Kidney epithelial cell (primary cell): ENCODE measurements at regions not wholly inside any gene's neighbourhood (a gene's known extent, or its start where the extent isn't known, plus 50 kb on each side); places are given as distances from the start of the nearest gene placed in this dataset.

Experiments
- DNase-seq: peaks from one replicate; pipeline ENCODE4 v3.0.0-alpha.2; 2010; ENCODE audit warnings: low read depth
- H3K27me3 ChIP-seq: 2 replicates; pipeline ENCODE4 v1.6.0; 2011; ENCODE audit warnings: low read length; ENCODE audit not compliant: control insufficient read depth, insufficient read depth
- H3K36me3 ChIP-seq: 2 replicates; pipeline ENCODE4 v1.5.1; 2011; ENCODE audit warnings: low read length; ENCODE audit not compliant: control insufficient read depth, insufficient read depth
- H3K4me3 ChIP-seq: 2 replicates; pipeline ENCODE4 v1.5.1; 2011; ENCODE audit warnings: low read depth, mild to moderate bottlenecking, control low read depth, low read length
- CTCF ChIP-seq: IDR thresholded peaks from 2 replicates; pipeline ENCODE4 v1.5.1; 2011; ENCODE audit warnings: mild to moderate bottlenecking, moderate library complexity, low read length, control low read depth, inconsistent platforms; ENCODE audit not compliant: insufficient read depth, poor library complexity, severe bottlenecking

- Histone ChIP-seq H3K4me3 (no peak overlapping the region), H3K36me3 (no peaks in the 10 kb centered on the region), H3K27me3 (no peaks in the 10 kb centered on the region)
- DNase-seq = no peak
- no peak for TF ChIP-seq CTCF
These were observed 168.3 kb upstream of the FAT1 start for GRCh38 chr4:186891859-186892486.

DNA sequence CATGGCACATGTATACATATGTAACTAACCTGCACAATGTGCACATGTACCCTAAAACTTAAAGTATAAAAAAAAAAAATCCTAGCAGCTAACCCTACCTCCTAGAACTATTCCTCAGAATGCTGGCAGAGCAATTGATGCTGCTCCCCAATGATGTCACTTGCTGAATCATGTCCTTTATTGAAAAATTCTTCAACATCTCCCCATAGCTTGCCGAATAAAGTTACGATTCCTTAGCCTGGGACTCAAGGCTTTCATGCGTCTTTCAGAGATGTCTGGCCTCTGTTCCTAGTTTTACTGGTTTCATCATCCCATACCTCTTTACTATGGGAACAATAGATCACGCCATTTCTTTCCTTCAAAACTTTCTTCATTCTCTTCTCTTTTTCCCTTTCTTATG, 174.7 kb upstream of the FAT1 start:
- no peak overlapping the region for H3K4me3 ChIP-seq
- DNase-seq = no peak
- H3K27me3 ChIP-seq = no peaks in the 10 kb centered on the region
- no peak for TF ChIP-seq CTCF
- no peaks in the 10 kb centered on the region for H3K36me3 ChIP-seq

GRCh38 chr4:186900232-186900900, 176.7 kb upstream of the FAT1 start:
- DNase-seq = peak; percentile 53
- Histone ChIP-seq H3K27me3 (no peaks in the 10 kb centered on the region), H3K36me3 (no peaks in the 10 kb centered on the region), H3K4me3 (no peak overlapping the region)
- no peak for TF ChIP-seq CTCF

GRCh38 chr4:186900984-186901383, 177.3 kb upstream of the FAT1 start:
- no peak for DNase-seq

GRCh38 chr4:186901850-186902249, 178.2 kb upstream of the FAT1 start:
- H3K4me3 ChIP-seq = no peak overlapping the region
- H3K27me3 ChIP-seq = no peaks in the 10 kb centered on the region
- H3K36me3 ChIP-seq = no peaks in the 10 kb centered on the region
- TF ChIP-seq CTCF = no peak
- no peak for DNase-seq

More at GRCh38 chr4:186900984-186901383, 177.3 kb upstream of the FAT1 start:
- Histone ChIP-seq H3K36me3 (no peaks in the 10 kb centered on the region), H3K4me3 (no peak overlapping the region), H3K27me3 (no peaks in the 10 kb centered on the region)
- no peak for TF ChIP-seq CTCF

DNA sequence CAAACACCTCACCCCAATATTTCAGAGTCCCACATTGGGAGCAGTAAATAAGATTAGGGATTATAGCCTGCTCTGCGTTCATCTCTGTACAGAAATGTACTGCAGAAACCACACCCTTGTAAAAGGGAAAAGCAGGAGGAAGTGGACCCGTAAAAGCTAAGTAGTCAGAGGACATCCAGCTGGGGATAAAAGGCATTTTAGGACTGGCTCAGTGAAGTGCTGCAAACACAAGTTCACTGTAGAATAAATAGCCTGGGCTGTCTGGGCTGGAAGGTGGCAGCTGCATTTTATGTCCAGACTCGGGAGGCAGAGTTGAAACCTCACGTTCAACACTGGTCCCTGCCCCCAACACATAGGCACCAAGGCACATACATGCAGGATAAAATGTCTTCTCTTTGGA, 178.7 kb upstream of the FAT1 start:
- no peaks in the 10 kb centered on the region for H3K36me3 ChIP-seq
- H3K4me3 ChIP-seq = no peak overlapping the region
- no peak for DNase-seq
- TF ChIP-seq CTCF = no peak
- no peaks in the 10 kb centered on the region for H3K27me3 ChIP-seq
